ENCODE measurements at regions not wholly inside any gene's neighbourhood (a gene's known extent, or its start where the extent isn't known, plus 50 kb on each side); places are given as distances from the start of the nearest gene placed in this dataset.

GRCh38 chr4:85092943-85093342 lies 126.5 kb upstream of the WDFY3 start:
- TF ChIP-seq CTCF (IDR thresholded peaks at IDR 0.05) (no peak), POLR2A (IDR thresholded peaks at IDR 0.05) (no peak)
